Left lung (tissue), 4 donors: ENCODE measurements at regions not wholly inside any gene's neighbourhood (a gene's known extent, or its start where the extent isn't known, plus 50 kb on each side); places are given as distances from the start of the nearest gene placed in this dataset.
A peak's percentile ranks its signal among the peaks of the same experiment; 100 is the strongest.

Source experiments
- ATAC-seq: fragments of 200-7000 bp; cut with Tn5 transposase; one replicate; pipeline ENCODE4 v1.9.1; 2020; ENCODE audit warnings: moderate library complexity
- DNase-seq, 4 donors: peaks; one replicate each; pipeline ENCODE4 v3.0.0-alpha.2; 2013 to 2020
- H3K27ac ChIP-seq, 2 donors: fragments of 200-600 bp; sonication (generic) in 1 of 2; one replicate each; pipeline versions ENCODE4 v1.5.0 to v1.8.0; 2020 to 2021
- H3K27me3 ChIP-seq, 2 donors: fragments of 200-600 bp; sonication (generic) in 1 of 2; one replicate each; pipeline versions ENCODE4 v1.5.0 to v1.8.0; 2020 to 2021
- H3K36me3 ChIP-seq, 2 donors: fragments of 200-600 bp; sonication (generic) in 1 of 2; one replicate each; pipeline versions ENCODE4 v1.5.0 to v1.8.0; 2020 to 2021
- H3K4me1 ChIP-seq, 2 donors: fragments of 200-600 bp; one replicate each; pipeline ENCODE4 v1.8.0; 2021
- H3K4me3 ChIP-seq, 2 donors: fragments of 200-600 bp; sonication (generic) in 1 of 2; one replicate each; pipeline versions ENCODE4 v1.5.0 to v1.8.0; 2020 to 2021; ENCODE audit warnings: mild to moderate bottlenecking in 1 of 2
- H3K9me3 ChIP-seq, 2 donors: fragments of 200-600 bp; sonication (generic) in 1 of 2; one replicate each; pipeline versions ENCODE4 v1.5.0 to v1.8.0; 2020 to 2021
- CTCF ChIP-seq, 2 donors: fragments of 200-600 bp; sonication (generic) in 1 of 2; IDR thresholded peaks; one replicate each; pipeline versions ENCODE4 v1.5.0 to v1.8.0; 2021; ENCODE audit warnings: antibody characterized with exemption in 2 of 2
- intact Hi-C, 2 donors: fragments of 100-400 bp; cut with DNase I; formaldehyde crosslinking; loops; one replicate each; pipeline versions ENCODE4 v1.11.2 to v1.14.2; 2022
- donor health status: DM: no; HTN: yes; CAD: no.
- donor health status: DM: no; HTN: no; CAD: no.

GRCh38 chr4:176925962-176926361 lies 133.2 kb upstream of the VEGFC start:
- H3K36me3 ChIP-seq = no peaks in the 10 kb centered on the region
- no peaks in the 10 kb centered on the region for H3K27me3 ChIP-seq
- intact Hi-C loops = no loop called here
- no peaks in the 10 kb centered on the region for H3K4me1 ChIP-seq
- DNase-seq (no peak), ATAC-seq (no peak)
- H3K4me3 ChIP-seq = no peak overlapping the region
- H3K27ac ChIP-seq = no peak overlapping the region
- no peak for TF ChIP-seq CTCF (IDR thresholded peaks at IDR 0.05)
- H3K9me3 ChIP-seq = no peaks in the 10 kb centered on the region

GRCh38 chr4:176927117-176927516 lies 134.4 kb upstream of the VEGFC start:
- no peak overlapping the region for H3K27ac ChIP-seq
- H3K4me1 ChIP-seq = no peaks in the 10 kb centered on the region
- DNase-seq (no peak), ATAC-seq (no peak)
- H3K9me3 ChIP-seq = no peaks in the 10 kb centered on the region
- no peak overlapping the region for H3K4me3 ChIP-seq
- H3K27me3 ChIP-seq = no peaks in the 10 kb centered on the region
- TF ChIP-seq CTCF (IDR thresholded peaks at IDR 0.05) = no peak
- intact Hi-C loops = no loop called here
- no peaks in the 10 kb centered on the region for H3K36me3 ChIP-seq

GRCh38 chr4:176927664-176928063 lies 134.9 kb upstream of the VEGFC start:
- no peak for ATAC-seq
- TF ChIP-seq CTCF (IDR thresholded peaks at IDR 0.05) = no peak
- H3K27ac ChIP-seq = no peak overlapping the region
- no peak for DNase-seq
- intact Hi-C loops = no loop called here
- H3K4me3 ChIP-seq = no peak overlapping the region
- H3K36me3 ChIP-seq = no peaks in the 10 kb centered on the region
- no peaks in the 10 kb centered on the region for H3K9me3 ChIP-seq
- no peaks in the 10 kb centered on the region for H3K27me3 ChIP-seq
- no peaks in the 10 kb centered on the region for H3K4me1 ChIP-seq

- Histone ChIP-seq H3K27me3 (no peaks in the 10 kb centered on the region), H3K4me3 (no peak overlapping the region), H3K9me3 (no peaks in the 10 kb centered on the region), H3K36me3 (no peaks in the 10 kb centered on the region), H3K4me1 (no peaks in the 10 kb centered on the region), H3K27ac (no peak overlapping the region)
- ATAC-seq = no peak
- TF ChIP-seq CTCF (IDR thresholded peaks at IDR 0.05) = no peak
- DNase-seq = no peak
- intact Hi-C loops = no loop called here
Observed at GRCh38 chr4:176939445-176939844, 146.7 kb upstream of the VEGFC start.

- Histone ChIP-seq H3K27me3 (no peaks in the 10 kb centered on the region), H3K4me1 (no peaks in the 10 kb centered on the region), H3K9me3 (no peaks in the 10 kb centered on the region), H3K27ac (no peak overlapping the region), H3K4me3 (no peak overlapping the region), H3K36me3 (no peaks in the 10 kb centered on the region)
- intact Hi-C loops = no loop called here
- peak; percentile 25 for ATAC-seq
- TF ChIP-seq CTCF (IDR thresholded peaks at IDR 0.05) = no peak
- peak in 2 of 4 donors; percentile 80 to 82 for DNase-seq
Observed at GRCh38 chr4:176945334-176945733, 152.6 kb upstream of the VEGFC start.
